ENCODE measurements at regions not wholly inside any gene's neighbourhood (a gene's known extent, or its start where the extent isn't known, plus 50 kb on each side); places are given as distances from the start of the nearest gene placed in this dataset.

GRCh38 chr15:96504371-96504770 is 173.9 kb downstream of the NR2F2 start:
- POLR2A ChIA-PET, result no interaction called here
- Histone ChIP-seq H3K36me3 (ENCODE audit: control insufficient read depth in 2 of 2, insufficient read depth in 1 of 2, low read length in 2 of 2) (no peaks in the 10 kb centered on the region), H3K9me3 (ENCODE audit: control insufficient read depth, insufficient read depth, low read depth, low read length) (no peaks in the 10 kb centered on the region), H3K27ac (ENCODE audit: extremely low read depth, low read depth, low read length) (no peak overlapping the region), H3K4me3 (ENCODE audit: low read depth, low read length) (no peak overlapping the region), H3K4me1 (ENCODE audit: control insufficient read depth, insufficient read depth, low read length) (no peaks in the 10 kb centered on the region)
- CTCF ChIA-PET, result no interaction called here
- TF ChIP-seq ZNF560 (tag by site-specific recombination; IDR thresholded peaks at IDR 0.05; ENCODE audit: borderline replicate concordance), result no peak
- TF ChIP-seq ZNF280D (tag by site-specific recombination; IDR thresholded peaks at IDR 0.05), result no peak
- TF ChIP-seq PBX3 (CRISPR knock-in tag; IDR thresholded peaks at IDR 0.05), result no peak
- TF ChIP-seq ZNF488 (tag by site-specific recombination; IDR thresholded peaks at IDR 0.05), result no peak
- TF ChIP-seq SP2 (tag by site-specific recombination; IDR thresholded peaks at IDR 0.05), result no peak
- no peak for TF ChIP-seq ZNF292 (tag by site-specific recombination; IDR thresholded peaks at IDR 0.05; ENCODE audit: borderline replicate concordance, low read depth)
- TF ChIP-seq SALL2 (tag by site-specific recombination; IDR thresholded peaks at IDR 0.05; ENCODE audit: borderline replicate concordance), result no peak
- TF ChIP-seq ZNF629 (tag by site-specific recombination; IDR thresholded peaks at IDR 0.05), result no peak
- no peak for TF ChIP-seq ZNF645 (tag by site-specific recombination; IDR thresholded peaks at IDR 0.05)
- TF ChIP-seq FEZF1 (tag by site-specific recombination; IDR thresholded peaks at IDR 0.05), result no peak

GRCh38 chr15:96505014-96505413 is 174.5 kb downstream of the NR2F2 start:
- Histone ChIP-seq H3K4me1 (ENCODE audit: control insufficient read depth, insufficient read depth, low read length) (no peaks in the 10 kb centered on the region), H3K27ac (ENCODE audit: extremely low read depth, low read depth, low read length) (no peak overlapping the region), H3K9me3 (ENCODE audit: control insufficient read depth, insufficient read depth, low read depth, low read length) (no peaks in the 10 kb centered on the region), H3K4me3 (ENCODE audit: low read depth, low read length) (no peak overlapping the region), H3K36me3 (ENCODE audit: control insufficient read depth in 2 of 2, insufficient read depth in 1 of 2, low read length in 2 of 2) (no peaks in the 10 kb centered on the region)
- ChIA-PET POLR2A (no interaction called here), CTCF (no interaction called here)
- no peak for TF ChIP-seq ZNF221 (tag by site-specific recombination; IDR thresholded peaks at IDR 0.05; ENCODE audit: borderline replicate concordance)

- H3K9me3 ChIP-seq (ENCODE audit: control insufficient read depth, insufficient read depth, low read depth, low read length), result no peaks in the 10 kb centered on the region
- ChIA-PET CTCF (interaction anchor here (0.6 kb wide), 1 partner anchor 69 kb away, joined by 3 read pairs; no protein-coding TSS in a partner anchor), POLR2A (interaction anchor here (0.6 kb wide), 1 partner anchor 101 kb away, joined by 10 read pairs; no protein-coding TSS in a partner anchor)
- H3K27ac ChIP-seq (ENCODE audit: extremely low read depth, low read depth, low read length), result no peak overlapping the region
- no peaks in the 10 kb centered on the region for H3K36me3 ChIP-seq (ENCODE audit: control insufficient read depth in 2 of 2, insufficient read depth in 1 of 2, low read length in 2 of 2)
- H3K4me1 ChIP-seq (ENCODE audit: control insufficient read depth, insufficient read depth, low read length), result peaks cover 8% of the 10 kb centered on the region
- H3K4me3 ChIP-seq (ENCODE audit: low read depth, low read length), result no peak overlapping the region
- TF ChIP-seq ZNF830 (tag by site-specific recombination; IDR thresholded peaks at IDR 0.05; ENCODE audit: low read depth) (no peak), IKZF3 (tag by site-specific recombination; IDR thresholded peaks at IDR 0.05) (no peak), ZNF704 (tag by site-specific recombination; IDR thresholded peaks at IDR 0.05) (no peak), ZFP41 (tag by site-specific recombination; IDR thresholded peaks at IDR 0.05; ENCODE audit: borderline replicate concordance) (no peak), ZBTB49 (tag by site-specific recombination; IDR thresholded peaks at IDR 0.05; ENCODE audit: low read depth) (no peak)
Measured at GRCh38 chr15:96514607-96515285, 184.2 kb downstream of the NR2F2 start.

Measured in HEK293 (cell line).